ENCODE measurements at regions not wholly inside any gene's neighbourhood (a gene's known extent, or its start where the extent isn't known, plus 50 kb on each side); places are given as distances from the start of the nearest gene placed in this dataset.

DNA sequence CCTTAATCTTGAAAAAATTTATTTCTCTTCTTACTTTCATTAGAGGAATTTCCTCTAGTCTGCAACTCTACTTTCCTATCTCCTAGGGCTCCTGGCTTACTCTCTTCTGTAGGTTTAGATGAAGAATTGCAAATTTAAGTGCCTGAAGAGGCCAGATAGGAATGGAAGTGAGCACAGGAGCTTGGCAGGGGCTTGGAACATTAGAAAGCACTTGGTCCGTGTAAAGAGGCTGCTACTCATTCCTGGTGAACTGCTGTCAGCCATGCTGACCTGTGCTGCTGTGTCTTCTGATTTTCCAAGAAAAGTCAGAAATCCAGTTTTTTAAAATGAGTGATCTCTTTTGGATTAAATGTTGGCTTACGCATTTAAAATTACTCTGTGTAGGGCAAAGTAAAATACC is 210.9 kb upstream of the CLINT1 start:
- Histone ChIP-seq H2AFZ (ENCODE audit: low read length) (no peak overlapping the region), H3K27me3 (ENCODE audit: low read length) (peaks cover 51% of the 10 kb centered on the region), H3F3A (ENCODE audit: low read length, unreplicated experiment) (no peaks in the 10 kb centered on the region), H3K27ac (ENCODE audit: low read length) (no peak overlapping the region), H3K9ac (ENCODE audit: low read length) (no peak overlapping the region), H3K4me2 (ENCODE audit: low read length) (no peak overlapping the region), H3K4me1 (ENCODE audit: insufficient read depth, low read length) (no peaks in the 10 kb centered on the region), H3K9me2 (replicated peaks; ENCODE audit: low read length) (no peaks in the 10 kb centered on the region), H3K9me3 (ENCODE audit: low read length) (no peaks in the 10 kb centered on the region), H4K20me1 (ENCODE audit: low read length) (no peaks in the 10 kb centered on the region), H3K36me3 (ENCODE audit: low read depth, low read length) (no peaks in the 10 kb centered on the region), H3K79me2 (ENCODE audit: low read length) (no peaks in the 10 kb centered on the region), H3K4me3 (ENCODE audit: low read length) (no peak overlapping the region)
- intact Hi-C loops (cut with micrococcal nuclease), result no loop called here
- POLR2A ChIA-PET (ENCODE audit: unreplicated experiment), result interaction anchor here (0.6 kb wide), 1 partner anchor 405 kb away, joined by 4 read pairs; no protein-coding TSS in a partner anchor
- BruUV-seq (replicated peaks), result no TSS peak
- DNase-seq (no peak), ATAC-seq (no peak)
- CTCF ChIA-PET, result interaction anchor here (0.8 kb wide), 1 partner anchor 56 kb away, joined by 4 read pairs; no protein-coding TSS in a partner anchor
- no peak for TF ChIP-seq EZH2 (IDR thresholded peaks at IDR 0.05; ENCODE audit: low read length, unreplicated experiment)
- no peak for TF ChIP-seq EZH2phosphoT487 (IDR thresholded peaks at IDR 0.05; ENCODE audit: borderline replicate concordance, low read length)
- TF ChIP-seq, protein P1, sequence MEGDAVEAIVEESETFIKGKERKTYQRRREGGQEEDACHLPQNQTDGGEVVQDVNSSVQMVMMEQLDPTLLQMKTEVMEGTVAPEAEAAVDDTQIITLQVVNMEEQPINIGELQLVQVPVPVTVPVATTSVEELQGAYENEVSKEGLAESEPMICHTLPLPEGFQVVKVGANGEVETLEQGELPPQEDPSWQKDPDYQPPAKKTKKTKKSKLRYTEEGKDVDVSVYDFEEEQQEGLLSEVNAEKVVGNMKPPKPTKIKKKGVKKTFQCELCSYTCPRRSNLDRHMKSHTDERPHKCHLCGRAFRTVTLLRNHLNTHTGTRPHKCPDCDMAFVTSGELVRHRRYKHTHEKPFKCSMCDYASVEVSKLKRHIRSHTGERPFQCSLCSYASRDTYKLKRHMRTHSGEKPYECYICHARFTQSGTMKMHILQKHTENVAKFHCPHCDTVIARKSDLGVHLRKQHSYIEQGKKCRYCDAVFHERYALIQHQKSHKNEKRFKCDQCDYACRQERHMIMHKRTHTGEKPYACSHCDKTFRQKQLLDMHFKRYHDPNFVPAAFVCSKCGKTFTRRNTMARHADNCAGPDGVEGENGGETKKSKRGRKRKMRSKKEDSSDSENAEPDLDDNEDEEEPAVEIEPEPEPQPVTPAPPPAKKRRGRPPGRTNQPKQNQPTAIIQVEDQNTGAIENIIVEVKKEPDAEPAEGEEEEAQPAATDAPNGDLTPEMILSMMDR (conservative IDR thresholded peaks at IDR 0.05; ENCODE audit: low read depth, low read length), result no peak

DNA sequence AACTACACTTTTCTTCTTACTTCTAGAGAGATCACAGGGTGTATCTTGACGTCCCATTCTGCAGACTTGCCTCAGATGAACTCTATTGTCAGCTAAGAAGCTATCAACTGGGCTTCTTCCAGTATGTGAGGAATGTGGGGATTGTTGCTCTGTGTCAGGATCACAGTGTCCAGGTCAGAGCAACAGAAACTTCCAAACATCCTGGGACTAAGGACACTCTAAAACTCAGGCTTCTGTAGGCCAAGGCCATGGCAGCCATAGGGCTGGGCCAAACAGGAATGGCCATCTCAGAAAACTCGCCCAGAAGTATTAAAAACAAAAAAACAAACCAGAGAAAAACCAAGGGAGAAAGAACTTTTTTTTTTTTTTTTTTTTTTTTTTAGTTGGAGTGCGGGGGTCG is 210.0 kb upstream of the CLINT1 start:
- DNase-seq, result no peak
- Histone ChIP-seq H2AFZ (ENCODE audit: low read length) (no peak overlapping the region), H3K27ac (ENCODE audit: low read length) (no peak overlapping the region), H3K79me2 (ENCODE audit: low read length) (no peaks in the 10 kb centered on the region), H3F3A (ENCODE audit: low read length, unreplicated experiment) (no peaks in the 10 kb centered on the region), H3K4me2 (ENCODE audit: low read length) (no peak overlapping the region), H3K27me3 (ENCODE audit: low read length) (peaks cover 60% of the 10 kb centered on the region), H3K4me1 (ENCODE audit: insufficient read depth, low read length) (no peaks in the 10 kb centered on the region), H3K9me2 (replicated peaks; ENCODE audit: low read length) (no peaks in the 10 kb centered on the region), H4K20me1 (ENCODE audit: low read length) (no peaks in the 10 kb centered on the region), H3K36me3 (ENCODE audit: low read depth, low read length) (no peaks in the 10 kb centered on the region), H3K9me3 (ENCODE audit: low read length) (no peaks in the 10 kb centered on the region), H3K4me3 (ENCODE audit: low read length) (no peak overlapping the region), H3K9ac (ENCODE audit: low read length) (no peak overlapping the region)
- POLR2A ChIA-PET (ENCODE audit: unreplicated experiment), result no interaction called here
- ATAC-seq, result no peak
- no TSS peak for BruUV-seq (replicated peaks)
- TF ChIP-seq EZH2phosphoT487 (IDR thresholded peaks at IDR 0.05; ENCODE audit: borderline replicate concordance, low read length) (no peak), EZH2 (IDR thresholded peaks at IDR 0.05; ENCODE audit: low read length, unreplicated experiment) (no peak)
- TF ChIP-seq, protein P1 (conservative IDR thresholded peaks at IDR 0.05; ENCODE audit: low read depth, low read length), result no peak
- intact Hi-C loops (cut with micrococcal nuclease), result no loop called here
- CTCF ChIA-PET, result no interaction called here

DNA sequence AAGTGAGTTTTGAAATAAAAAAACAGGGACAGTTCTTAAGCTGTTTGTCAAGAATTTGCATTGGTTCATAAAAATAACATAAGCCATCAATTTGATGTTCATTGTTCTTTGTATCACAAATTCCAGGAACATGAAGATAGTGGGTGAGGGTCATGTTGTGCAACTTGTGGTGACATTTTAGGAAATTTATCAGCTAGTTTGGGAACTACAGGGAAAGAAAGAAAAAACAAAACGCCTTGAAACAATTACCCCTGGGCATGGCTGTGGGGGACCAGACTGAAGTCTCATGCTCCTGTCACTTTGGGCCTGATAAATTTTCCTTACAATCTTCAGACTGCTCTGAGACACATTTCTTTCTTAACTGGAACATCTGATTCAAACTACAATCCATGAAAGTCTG is 207.1 kb upstream of the CLINT1 start:
- Histone ChIP-seq H3F3A (ENCODE audit: low read length, unreplicated experiment) (no peaks in the 10 kb centered on the region), H2AFZ (ENCODE audit: low read length) (no peak overlapping the region), H3K9me3 (ENCODE audit: low read length) (no peaks in the 10 kb centered on the region), H3K4me2 (ENCODE audit: low read length) (no peak overlapping the region), H3K4me1 (ENCODE audit: insufficient read depth, low read length) (no peaks in the 10 kb centered on the region), H3K27me3 (ENCODE audit: low read length) (peaks cover 77% of the 10 kb centered on the region), H3K27ac (ENCODE audit: low read length) (no peak overlapping the region), H3K79me2 (ENCODE audit: low read length) (no peaks in the 10 kb centered on the region), H3K36me3 (ENCODE audit: low read depth, low read length) (no peaks in the 10 kb centered on the region), H4K20me1 (ENCODE audit: low read length) (no peaks in the 10 kb centered on the region), H3K9ac (ENCODE audit: low read length) (no peak overlapping the region), H3K4me3 (ENCODE audit: low read length) (no peak overlapping the region), H3K9me2 (replicated peaks; ENCODE audit: low read length) (no peaks in the 10 kb centered on the region)
- DNase-seq (no peak), ATAC-seq (no peak)
- no TSS peak for BruUV-seq (replicated peaks)
- intact Hi-C loops (cut with micrococcal nuclease), result no loop called here
- POLR2A ChIA-PET (ENCODE audit: unreplicated experiment), result no interaction called here
- TF ChIP-seq EZH2phosphoT487 (IDR thresholded peaks at IDR 0.05; ENCODE audit: borderline replicate concordance, low read length) (no peak), EZH2 (IDR thresholded peaks at IDR 0.05; ENCODE audit: low read length, unreplicated experiment) (no peak)
- TF ChIP-seq, protein P1 (conservative IDR thresholded peaks at IDR 0.05; ENCODE audit: low read depth, low read length), result no peak
- CTCF ChIA-PET, result no interaction called here

Data from PC-3 (cell line).